Activated T-cell treated with anti-CD3 and anti-CD28 coated beads, Interleukin-2, amount 50 U/mL, for 72 hours (primary cell): ENCODE measurements at regions not wholly inside any gene's neighbourhood (a gene's known extent, or its start where the extent isn't known, plus 50 kb on each side); places are given as distances from the start of the nearest gene placed in this dataset.

Experiments used
- ATAC-seq, 2 donors: fragments of 150-1000 bp; cut with Tn5 transposase; replicated peaks in 1 of 2; 2 replicates each; pipeline ENCODE4 v1.10.0; 2021; ENCODE audit warnings: moderate library complexity in 2 of 2, mild to moderate bottlenecking in 1 of 2
- DNase-seq, 2 donors: peaks; one replicate each; pipeline ENCODE4 v3.0.0; 2021 to 2022; ENCODE audit warnings: mixed read lengths in 1 of 2
- H3K27ac Mint-ChIP-seq: one replicate; pipeline ENCODE4 v1.8.0; 2022; ENCODE audit warnings: mild to moderate bottlenecking, moderate library complexity, mixed read lengths
- H3K27me3 Mint-ChIP-seq: one replicate; pipeline ENCODE4 v1.8.0; 2022; ENCODE audit warnings: low read depth, mixed read lengths
- H3K36me3 Mint-ChIP-seq, 2 donors: one replicate each; pipeline ENCODE4 v1.8.0; 2022; ENCODE audit warnings: mixed read lengths in 2 of 2, mild to moderate bottlenecking in 1 of 2; ENCODE audit not compliant: insufficient read depth in 2 of 2
- H3K4me1 Mint-ChIP-seq: one replicate; pipeline ENCODE4 v1.8.0; 2022; ENCODE audit warnings: low read depth, mixed read lengths
- H3K4me3 Mint-ChIP-seq, 2 donors: one replicate each; pipeline ENCODE4 v1.8.0; 2022; ENCODE audit warnings: mild to moderate bottlenecking in 2 of 2, mixed read lengths in 2 of 2, moderate library complexity in 2 of 2
- H3K9me3 Mint-ChIP-seq, 2 donors: one replicate each; pipeline ENCODE4 v1.8.0; 2022; ENCODE audit warnings: mixed read lengths in 2 of 2

DNA sequence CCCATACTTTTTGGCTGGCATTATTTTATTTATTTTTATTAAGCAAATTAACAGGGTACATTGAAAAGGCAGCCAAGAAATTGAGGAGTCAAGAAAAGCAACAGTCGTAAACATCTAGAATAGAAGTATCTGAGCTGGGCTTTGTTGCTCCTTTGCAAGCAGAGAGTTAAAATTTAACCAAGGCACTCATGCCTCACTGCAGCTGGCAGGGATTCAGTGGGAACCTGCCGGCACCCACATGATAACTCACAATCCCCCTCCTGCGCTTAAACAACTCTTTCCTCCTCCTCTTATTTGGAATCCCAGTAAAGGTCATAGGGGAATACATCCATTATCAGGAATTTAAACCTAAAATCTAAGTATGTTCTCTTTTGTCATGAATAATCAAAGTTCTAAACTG lies 115.5 kb downstream of the SOX3 start:
- peaks cover 2 to 3% of the 10 kb centered on the region in 2 donors for H3K9me3 Mint-ChIP-seq
- H3K36me3 Mint-ChIP-seq, result no peaks in the 10 kb centered on the region
- H3K27ac Mint-ChIP-seq, result no peak overlapping the region
- H3K4me1 Mint-ChIP-seq, result no peaks in the 10 kb centered on the region
- H3K4me3 Mint-ChIP-seq, result no peak overlapping the region
- DNase-seq (no peak), ATAC-seq (no peak)
- peaks cover 9% of the 10 kb centered on the region for H3K27me3 Mint-ChIP-seq

DNA sequence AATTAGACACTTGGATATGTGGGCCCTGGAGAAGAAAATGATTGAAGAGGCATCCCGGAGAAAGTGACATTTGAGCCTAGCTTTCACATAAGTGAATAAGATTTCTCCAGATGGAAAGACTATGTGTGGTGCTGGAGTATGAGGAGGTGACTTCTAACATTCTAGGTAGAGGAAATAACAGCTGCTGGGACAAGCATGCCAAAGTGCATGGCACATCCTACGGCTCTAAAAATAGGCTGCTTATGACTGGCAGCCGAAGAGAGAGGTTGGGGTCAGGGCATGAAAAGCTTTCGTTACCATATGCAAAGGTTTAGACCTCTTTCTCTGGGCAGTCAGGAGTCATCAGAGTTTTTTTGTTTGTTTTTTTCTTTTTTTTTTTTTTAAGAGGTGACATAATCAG lies 142.0 kb downstream of the SOX3 start:
- Mint-ChIP-seq H3K4me3 (no peak overlapping the region), H3K9me3 (peaks cover 0 to 2% of the 10 kb centered on the region in 2 donors), H3K36me3 (peaks cover 0 to 2% of the 10 kb centered on the region in 2 donors), H3K27ac (no peak overlapping the region), H3K27me3 (no peaks in the 10 kb centered on the region), H3K4me1 (no peaks in the 10 kb centered on the region)
- DNase-seq, result no peak
- ATAC-seq, result no peak

DNA sequence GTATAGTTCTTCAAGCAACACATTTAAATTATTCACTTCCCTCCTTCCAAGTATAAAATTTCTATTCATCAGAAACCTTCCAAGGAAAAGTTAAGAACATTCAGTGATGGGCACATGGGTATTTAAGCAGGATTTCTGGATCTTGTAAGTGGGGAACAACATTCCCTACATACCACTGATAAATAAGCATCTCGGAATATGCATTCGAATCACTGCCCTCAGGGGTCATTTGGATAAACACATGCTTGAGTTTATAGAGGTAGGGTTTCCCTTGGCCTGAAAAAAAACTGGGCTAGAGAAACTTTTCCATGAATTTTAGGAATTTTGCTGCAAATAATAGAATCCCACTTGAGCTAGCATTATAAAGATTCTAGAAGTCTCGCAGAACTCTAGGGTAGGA lies 143.9 kb downstream of the SOX3 start:
- H3K4me1 Mint-ChIP-seq, result no peaks in the 10 kb centered on the region
- peaks cover 4% of the 10 kb centered on the region for H3K27me3 Mint-ChIP-seq
- H3K27ac Mint-ChIP-seq, result no peak overlapping the region
- peaks cover 0 to 2% of the 10 kb centered on the region in 2 donors for H3K9me3 Mint-ChIP-seq
- no peak for ATAC-seq
- peaks cover 0 to 2% of the 10 kb centered on the region in 2 donors for H3K36me3 Mint-ChIP-seq
- DNase-seq, result no peak
- H3K4me3 Mint-ChIP-seq, result no peak overlapping the region

DNA sequence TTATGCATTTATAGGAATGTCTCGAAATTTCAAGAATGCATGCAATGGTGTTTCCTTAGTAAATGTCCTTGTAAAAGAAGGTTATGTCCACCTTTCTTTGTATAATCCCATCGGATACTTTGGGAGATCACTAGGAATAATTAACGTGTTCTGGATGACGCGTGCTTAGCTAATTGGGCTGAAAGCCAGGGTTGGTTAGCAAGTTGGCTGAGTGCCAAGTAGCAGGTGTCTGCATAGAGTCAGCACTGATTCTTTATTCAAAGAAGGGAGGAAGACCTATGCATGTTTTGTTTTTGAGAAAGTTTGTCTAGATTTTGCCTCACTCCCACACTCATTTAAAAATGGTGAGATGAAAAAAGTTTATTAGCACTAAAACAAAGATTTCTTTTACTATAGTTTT lies 144.6 kb downstream of the SOX3 start:
- Mint-ChIP-seq H3K36me3 (peaks cover 0 to 2% of the 10 kb centered on the region in 2 donors), H3K4me3 (no peak overlapping the region), H3K27me3 (peaks cover 10% of the 10 kb centered on the region), H3K4me1 (no peaks in the 10 kb centered on the region), H3K9me3 (peaks cover 0 to 2% of the 10 kb centered on the region in 2 donors), H3K27ac (no peak overlapping the region)
- DNase-seq (no peak), ATAC-seq (no peak)

DNA sequence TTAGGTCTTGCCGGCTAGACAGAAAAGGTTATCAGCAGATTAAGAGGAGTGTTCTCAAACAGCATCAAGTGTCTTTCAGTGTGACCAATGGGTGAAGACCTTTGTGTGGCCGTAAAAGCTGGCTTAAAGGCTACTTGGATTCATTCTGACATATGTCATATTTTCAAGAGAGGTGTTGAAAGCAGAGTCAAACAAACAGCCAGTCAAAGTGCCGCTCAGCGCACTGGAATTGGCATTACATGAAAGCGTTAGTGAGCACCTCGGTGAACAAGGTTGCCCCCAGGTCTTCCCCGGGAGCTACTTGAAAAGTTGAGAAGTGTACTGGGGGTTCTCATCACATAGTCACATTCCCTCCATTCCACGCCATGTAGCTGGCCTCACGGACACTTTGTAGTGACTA lies 148.9 kb downstream of the SOX3 start:
- ATAC-seq (no peak), DNase-seq (no peak)
- Mint-ChIP-seq H3K4me3 (no peak overlapping the region), H3K27me3 (peaks cover 19% of the 10 kb centered on the region), H3K4me1 (no peaks in the 10 kb centered on the region), H3K36me3 (peaks cover 0 to 2% of the 10 kb centered on the region in 2 donors), H3K27ac (no peak overlapping the region), H3K9me3 (peaks cover 0 to 2% of the 10 kb centered on the region in 2 donors)

DNA sequence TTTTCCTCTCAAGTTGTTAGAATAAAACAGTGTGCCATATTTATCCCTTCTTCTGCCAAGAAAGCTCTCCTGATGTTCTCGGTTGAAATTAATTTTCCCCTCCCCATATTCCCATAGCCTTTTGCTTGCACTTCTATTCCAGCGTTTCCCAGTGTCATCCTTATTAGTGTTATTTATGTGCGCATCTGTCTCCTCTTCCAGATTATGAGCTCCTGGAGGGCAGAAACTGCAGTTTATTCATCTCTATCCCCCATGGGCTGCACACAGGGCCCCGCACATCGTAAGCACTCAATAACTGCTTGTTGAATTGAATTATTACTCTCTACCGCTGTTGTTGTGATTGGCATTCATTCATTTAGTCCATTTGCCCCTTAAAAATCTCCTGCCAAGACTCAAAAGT lies 149.4 kb downstream of the SOX3 start:
- H3K36me3 Mint-ChIP-seq, result peaks cover 0 to 2% of the 10 kb centered on the region in 2 donors
- no peaks in the 10 kb centered on the region for H3K4me1 Mint-ChIP-seq
- no peak overlapping the region for H3K4me3 Mint-ChIP-seq
- H3K27me3 Mint-ChIP-seq, result peaks cover 19% of the 10 kb centered on the region
- H3K9me3 Mint-ChIP-seq, result peaks cover 0 to 2% of the 10 kb centered on the region in 2 donors
- H3K27ac Mint-ChIP-seq, result no peak overlapping the region
- no peak for ATAC-seq
- DNase-seq, result no peak

DNA sequence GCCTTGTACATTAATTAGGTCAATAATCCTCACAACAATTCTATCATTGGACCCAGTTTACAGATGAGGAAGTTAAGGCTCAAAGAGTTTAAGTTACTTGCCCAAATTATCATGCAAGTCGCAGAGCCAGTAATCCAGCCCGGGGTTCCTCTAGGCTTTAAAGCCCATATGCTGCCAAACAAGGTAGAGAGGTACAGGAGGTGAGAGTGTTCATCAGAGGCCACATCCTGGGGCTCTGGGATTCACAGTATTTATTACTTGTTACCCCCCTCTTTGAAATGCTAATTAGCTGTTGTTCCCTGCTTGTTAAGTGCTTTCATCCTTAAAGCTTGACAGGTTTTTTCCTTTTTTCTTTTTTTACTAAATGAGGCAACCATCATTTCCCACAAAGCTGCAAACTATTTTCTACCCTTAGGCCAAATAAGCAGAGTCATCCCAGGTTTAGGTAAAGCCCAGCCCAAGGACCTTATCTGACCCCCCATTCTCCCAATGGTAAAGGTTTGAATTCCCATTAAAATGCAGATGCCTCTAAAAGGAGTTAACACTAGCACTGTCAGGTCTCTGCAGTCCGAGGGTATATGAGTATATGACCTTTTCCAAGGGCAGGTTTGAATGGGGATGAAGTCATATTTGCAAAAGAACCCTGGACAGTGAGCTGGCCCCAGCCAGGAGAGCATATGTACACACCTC lies 150.3 kb downstream of the SOX3 start:
- Mint-ChIP-seq H3K27me3 (peaks cover 27% of the 10 kb centered on the region), H3K36me3 (peaks cover 0 to 2% of the 10 kb centered on the region in 2 donors), H3K27ac (no peak overlapping the region), H3K9me3 (peaks cover 0 to 2% of the 10 kb centered on the region in 2 donors), H3K4me1 (no peaks in the 10 kb centered on the region), H3K4me3 (no peak overlapping the region)
- ATAC-seq (no peak), DNase-seq (no peak)

DNA sequence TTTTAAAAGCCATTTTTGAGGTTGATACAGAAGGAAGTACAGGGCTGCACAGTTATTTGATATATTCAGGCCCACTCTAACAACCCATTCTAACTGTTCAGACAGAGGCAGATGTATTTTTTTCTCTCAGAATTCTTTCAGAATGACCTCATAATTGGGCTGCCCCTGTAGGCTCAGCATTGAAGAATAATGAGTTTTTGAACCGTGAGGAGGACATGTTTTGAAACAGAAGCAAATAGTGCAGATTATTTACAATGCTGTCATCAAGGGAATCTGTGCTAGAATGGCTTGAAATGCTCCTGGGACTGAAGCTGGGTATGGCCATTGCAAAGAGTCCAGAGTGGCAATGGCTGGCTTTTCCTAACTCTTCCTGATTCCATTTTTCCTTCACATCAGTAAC lies 158.1 kb downstream of the SOX3 start:
- DNase-seq (no peak), ATAC-seq (no peak)
- Mint-ChIP-seq H3K36me3 (peaks cover 0 to 2% of the 10 kb centered on the region in 2 donors), H3K4me3 (no peak overlapping the region), H3K27me3 (peaks cover 22% of the 10 kb centered on the region), H3K4me1 (no peaks in the 10 kb centered on the region), H3K27ac (no peak overlapping the region), H3K9me3 (peaks cover 0 to 2% of the 10 kb centered on the region in 2 donors)

DNA sequence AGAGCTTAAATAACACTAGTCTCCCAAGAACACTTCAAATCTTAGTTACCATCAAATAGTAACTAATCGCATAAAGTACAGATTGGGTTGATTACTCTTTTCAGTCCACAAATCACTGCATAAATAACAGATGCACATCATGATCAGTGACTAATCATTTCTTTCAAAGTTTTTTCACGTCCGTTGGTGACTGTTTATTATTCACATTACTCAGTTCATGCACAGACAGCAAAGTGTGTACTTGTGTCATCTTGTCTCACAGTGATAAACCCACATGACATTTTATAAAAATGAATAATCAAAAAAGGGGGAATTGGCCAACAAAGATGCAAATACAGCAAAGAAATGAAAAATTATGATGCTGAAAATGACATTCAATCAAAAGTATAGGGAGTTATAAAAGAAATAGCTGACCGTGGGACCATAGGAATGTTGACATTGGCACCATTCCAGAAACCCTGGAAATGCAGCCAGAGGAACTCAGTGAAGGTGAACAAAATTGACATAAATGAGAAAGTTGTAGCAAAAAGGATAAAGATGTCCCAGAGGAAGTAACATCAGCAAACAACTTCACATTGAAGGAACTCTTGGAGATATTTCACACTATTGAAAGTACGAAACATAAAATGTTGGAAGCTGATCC lies 161.5 kb downstream of the SOX3 start:
- H3K27me3 Mint-ChIP-seq, result peaks cover 25% of the 10 kb centered on the region
- no peak for DNase-seq
- peaks cover 0 to 2% of the 10 kb centered on the region in 2 donors for H3K9me3 Mint-ChIP-seq
- ATAC-seq, result no peak
- H3K4me3 Mint-ChIP-seq, result no peak overlapping the region
- H3K4me1 Mint-ChIP-seq, result no peaks in the 10 kb centered on the region
- no peak overlapping the region for H3K27ac Mint-ChIP-seq
- H3K36me3 Mint-ChIP-seq, result no peaks in the 10 kb centered on the region

DNA sequence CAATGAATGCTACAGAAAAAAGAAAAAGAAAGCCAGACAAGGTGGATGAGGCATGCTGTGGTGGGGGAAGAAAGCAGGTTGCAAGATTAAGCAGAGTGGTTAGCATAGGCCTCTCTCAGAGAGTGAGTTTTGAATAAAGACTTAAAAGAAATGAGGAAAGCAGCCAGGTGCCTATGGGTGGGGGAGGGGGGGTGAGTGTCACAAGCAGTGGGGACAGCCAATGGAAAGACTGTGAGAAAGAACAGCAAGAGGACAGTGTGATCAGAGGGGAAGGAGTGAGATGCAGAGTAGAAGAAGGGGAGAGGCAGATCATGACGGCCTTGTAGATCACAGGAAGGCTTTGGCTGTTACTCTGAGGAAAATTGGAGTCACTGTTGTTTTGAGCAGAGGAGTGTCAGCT lies 162.5 kb downstream of the SOX3 start:
- Mint-ChIP-seq H3K27me3 (peaks cover 25% of the 10 kb centered on the region), H3K9me3 (peaks cover 0 to 2% of the 10 kb centered on the region in 2 donors), H3K27ac (no peak overlapping the region), H3K4me3 (no peak overlapping the region), H3K4me1 (no peaks in the 10 kb centered on the region), H3K36me3 (no peaks in the 10 kb centered on the region)
- ATAC-seq, result no peak
- no peak for DNase-seq

DNA sequence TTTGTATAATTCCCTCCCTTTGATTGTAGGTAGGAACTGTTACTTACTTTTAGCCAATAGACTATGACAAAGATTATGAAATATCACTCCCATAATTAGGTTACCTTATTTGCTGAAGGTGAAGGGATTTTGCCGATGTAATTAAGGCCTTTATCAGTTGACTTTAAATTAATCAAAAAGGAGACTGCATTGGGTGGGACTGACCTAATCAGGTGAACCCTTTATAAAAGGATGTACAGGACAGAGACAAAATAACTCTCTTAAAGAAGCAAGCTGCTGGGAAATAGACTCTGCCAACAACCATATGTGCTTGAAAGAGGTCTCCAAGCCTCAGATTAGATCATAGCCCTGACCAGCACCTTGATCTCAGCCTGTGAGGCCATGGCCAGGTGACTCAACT lies 167.6 kb downstream of the SOX3 start:
- Mint-ChIP-seq H3K27me3 (peaks cover 37% of the 10 kb centered on the region), H3K4me3 (no peak overlapping the region), H3K27ac (no peak overlapping the region), H3K4me1 (no peaks in the 10 kb centered on the region), H3K9me3 (peaks cover 1 to 3% of the 10 kb centered on the region in 2 donors), H3K36me3 (no peaks in the 10 kb centered on the region)
- ATAC-seq (no peak), DNase-seq (no peak)

DNA sequence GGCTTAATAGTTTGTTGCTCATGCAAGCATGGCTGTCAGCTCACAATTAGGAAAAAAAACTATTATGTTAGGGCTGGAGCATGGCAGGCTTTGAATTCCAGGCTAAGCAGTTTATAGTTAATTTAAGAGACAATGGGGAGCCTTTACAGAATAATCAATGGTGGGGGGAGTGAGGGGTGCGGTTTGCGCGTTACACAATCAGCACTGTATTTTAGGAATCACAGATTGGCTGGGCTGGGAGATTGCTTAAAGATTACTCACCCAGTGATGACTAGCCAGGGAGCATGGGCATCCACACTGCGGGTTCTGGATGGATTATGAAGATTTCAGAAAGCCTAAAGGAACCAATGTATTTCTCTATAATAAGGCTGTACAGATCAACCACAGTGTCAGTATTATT lies 186.6 kb downstream of the SOX3 start:
- H3K36me3 Mint-ChIP-seq, result no peaks in the 10 kb centered on the region
- DNase-seq, result no peak
- no peaks in the 10 kb centered on the region for H3K4me1 Mint-ChIP-seq
- H3K4me3 Mint-ChIP-seq, result no peak overlapping the region
- H3K9me3 Mint-ChIP-seq, result peaks cover 0 to 5% of the 10 kb centered on the region in 2 donors
- H3K27ac Mint-ChIP-seq, result no peak overlapping the region
- H3K27me3 Mint-ChIP-seq, result no peaks in the 10 kb centered on the region
- ATAC-seq, result no peak

DNA sequence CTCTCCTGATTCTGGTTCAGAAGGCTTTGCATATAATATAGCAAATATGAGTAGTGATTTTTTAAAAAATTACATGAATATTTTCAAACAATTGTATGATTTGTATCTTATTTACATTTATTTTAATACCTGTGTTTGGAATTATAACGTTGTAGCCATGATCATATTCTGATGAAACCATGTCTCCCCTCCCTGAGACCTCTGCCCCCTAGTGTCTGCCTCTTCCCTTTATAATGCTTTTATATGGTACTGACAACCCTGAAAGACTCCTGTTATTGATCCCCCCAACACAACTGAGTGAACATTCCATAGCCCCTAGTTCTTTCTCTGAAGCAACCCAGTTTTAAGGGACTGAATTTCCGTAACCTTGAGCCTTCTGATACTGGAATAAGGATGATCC lies 187.4 kb downstream of the SOX3 start:
- Mint-ChIP-seq H3K27me3 (no peaks in the 10 kb centered on the region), H3K27ac (no peak overlapping the region), H3K4me3 (no peak overlapping the region), H3K9me3 (peaks cover 0 to 4% of the 10 kb centered on the region in 2 donors), H3K4me1 (no peaks in the 10 kb centered on the region), H3K36me3 (no peaks in the 10 kb centered on the region)
- DNase-seq (no peak), ATAC-seq (no peak)
